GM23338 (cell line): ENCODE measurements at regions not wholly inside any gene's neighbourhood (a gene's known extent, or its start where the extent isn't known, plus 50 kb on each side); places are given as distances from the start of the nearest gene placed in this dataset.

ENCODE experiments used
- ATAC-seq: fragments of 200-7000 bp; cut with Tn5 transposase; 3 replicates; pipeline ENCODE4 v1.9.1; 2020
- DNase-seq: peaks from one replicate; pipeline ENCODE4 v3.0.0-alpha.2; 2015; ENCODE audit warnings: low spot score
- H2AFZ ChIP-seq: fragments of 200-600 bp; sonication (generic); 2 replicates; pipeline ENCODE4 v1.8.0; 2016; ENCODE audit warnings: antibody characterized with exemption, mild to moderate bottlenecking, moderate library complexity
- H3F3A ChIP-seq: fragments of 200-600 bp; sonication (generic); replicated peaks from 2 replicates; pipeline ENCODE4 v1.8.0; 2017; ENCODE audit warnings: antibody characterized with exemption, mixed run types, low read depth
- H3K27ac ChIP-seq: fragments of 200-600 bp; sonication (generic); 2 replicates; pipeline ENCODE4 v1.6.1; 2016; ENCODE audit warnings: low read depth
- H3K27me3 ChIP-seq: fragments of 200-600 bp; sonication (generic); 2 replicates; pipeline ENCODE4 v1.8.0; 2016; ENCODE audit warnings: mild to moderate bottlenecking, mixed run types, moderate library complexity; ENCODE audit not compliant: insufficient read depth
- H3K36me3 ChIP-seq: fragments of 200-600 bp; sonication (generic); 2 replicates; pipeline ENCODE4 v1.8.0; 2016; ENCODE audit warnings: mild to moderate bottlenecking; ENCODE audit not compliant: insufficient read depth
- H3K4me1 ChIP-seq: fragments of 200-600 bp; sonication (generic); 2 replicates; pipeline ENCODE4 v1.8.0; 2016; ENCODE audit warnings: mild to moderate bottlenecking, moderate library complexity; ENCODE audit not compliant: insufficient read depth
- H3K4me2 ChIP-seq: fragments of 200-600 bp; sonication (generic); 2 replicates; pipeline ENCODE4 v1.7.1; 2017; ENCODE audit warnings: mixed run types
- H3K4me3 ChIP-seq: fragments of 200-600 bp; sonication (generic); 2 replicates; pipeline ENCODE4 v1.6.1; 2016; ENCODE audit warnings: mixed run types
- H3K79me2 ChIP-seq: fragments of 200-600 bp; sonication (generic); replicated peaks from 2 replicates; pipeline ENCODE4 v1.8.0; 2017; ENCODE audit warnings: mild to moderate bottlenecking; ENCODE audit not compliant: insufficient read depth
- H3K9me2 ChIP-seq: fragments of 200-600 bp; sonication (generic); 2 replicates; pipeline ENCODE4 v1.8.0; 2017; ENCODE audit not compliant: insufficient read depth
- H4K20me1 ChIP-seq: fragments of 200-600 bp; sonication (generic); replicated peaks from 2 replicates; pipeline ENCODE4 v1.8.0; 2017; ENCODE audit warnings: mild to moderate bottlenecking; ENCODE audit not compliant: insufficient read depth
- H3K27ac Mint-ChIP-seq: 2 replicates; pipeline ENCODE4 v1.8.0; 2020; ENCODE audit warnings: inconsistent platforms, mild to moderate bottlenecking, moderate library complexity, mixed read lengths
- H3K27me3 Mint-ChIP-seq: 3 replicates; pipeline ENCODE4 v1.8.0; 2022; ENCODE audit warnings: low read depth, mild to moderate bottlenecking, moderate library complexity, mixed read lengths, inconsistent platforms; ENCODE audit not compliant: insufficient read depth, poor library complexity
- H3K36me3 Mint-ChIP-seq: 3 replicates; pipeline ENCODE4 v1.8.0; 2021; ENCODE audit warnings: low read depth, mild to moderate bottlenecking, inconsistent platforms, moderate library complexity, mixed read lengths
- H3K4me1 Mint-ChIP-seq: 3 replicates; pipeline ENCODE4 v1.8.0; 2020; ENCODE audit warnings: mild to moderate bottlenecking, inconsistent platforms, mixed read lengths
- H3K4me3 Mint-ChIP-seq: 3 replicates; pipeline ENCODE4 v1.8.0; 2021; ENCODE audit warnings: moderate library complexity, mild to moderate bottlenecking, inconsistent platforms, mixed read lengths
- H3K9me3 Mint-ChIP-seq: 3 replicates; pipeline ENCODE4 v1.8.0; 2020; ENCODE audit warnings: moderate library complexity, mild to moderate bottlenecking, inconsistent platforms, mixed read lengths
- CREB1 ChIP-seq: fragments of 250-450 bp; sonication (Bioruptor Pico); IDR thresholded peaks from 2 replicates; pipeline ENCODE4 v1.5.0; 2020; ENCODE audit warnings: low read depth, mild to moderate bottlenecking, moderate library complexity
- ETS1 ChIP-seq: IDR thresholded peaks from 2 replicates; pipeline ENCODE4 v1.6.1; 2016; ENCODE audit warnings: antibody characterized with exemption
- EZH2 ChIP-seq: fragments of 200-600 bp; sonication (generic); IDR thresholded peaks from one replicate; pipeline ENCODE4 v1.8.0; 2017; ENCODE audit warnings: antibody characterized with exemption, mild to moderate bottlenecking, low read depth; ENCODE audit not compliant: unreplicated experiment
- REST ChIP-seq: IDR thresholded peaks from one replicate; pipeline ENCODE4 v1.6.1; 2018; ENCODE audit warnings: antibody characterized with exemption; ENCODE audit not compliant: unreplicated experiment
- STAT1 ChIP-seq: IDR thresholded peaks from one replicate; pipeline ENCODE4 v1.6.1; 2016; ENCODE audit warnings: antibody characterized with exemption; ENCODE audit not compliant: unreplicated experiment
- ZNF462 ChIP-seq: fragments of 250-450 bp; sonication (Bioruptor Pico); IDR thresholded peaks from 2 replicates; pipeline ENCODE4 v1.5.0; 2020; ENCODE audit warnings: mild to moderate bottlenecking, moderate library complexity

- TF ChIP-seq ZNF462 (CRISPR knock-in tag) = no peak
Measured at GRCh38 chr4:184961660-184962059, 56.6 kb upstream of the HELT start (continued).

- no peaks in the 10 kb centered on the region for H3K27me3 ChIP-seq
- DNase-seq (no peak), ATAC-seq (no peak)
- H3K36me3 Mint-ChIP-seq = peaks cover 22% of the 10 kb centered on the region
- H3K4me1 ChIP-seq = no peaks in the 10 kb centered on the region
- H4K20me1 ChIP-seq = no peaks in the 10 kb centered on the region
- no peaks in the 10 kb centered on the region for H3K9me2 ChIP-seq
- H3K4me3 ChIP-seq = no peak overlapping the region
- no peaks in the 10 kb centered on the region for H3K79me2 ChIP-seq
- H3K4me3 Mint-ChIP-seq = no peak overlapping the region
- H2AFZ ChIP-seq = no peak overlapping the region
- H3K27ac ChIP-seq = no peak overlapping the region
- peaks cover 6% of the 10 kb centered on the region; the same call in 2 of the 3 replicates for H3K4me1 Mint-ChIP-seq
- H3F3A ChIP-seq = no peaks in the 10 kb centered on the region
- peaks cover 19% of the 10 kb centered on the region for H3K27me3 Mint-ChIP-seq
- H3K36me3 ChIP-seq = no peaks in the 10 kb centered on the region
- no peak overlapping the region for H3K27ac Mint-ChIP-seq
- H3K9me3 Mint-ChIP-seq = peaks cover 27% of the 10 kb centered on the region
- H3K4me2 ChIP-seq = no peak overlapping the region
- no peak for TF ChIP-seq CREB1 (CRISPR knock-in tag)
- TF ChIP-seq REST = no peak
- no peak for TF ChIP-seq EZH2
- no peak for TF ChIP-seq STAT1
- TF ChIP-seq ETS1 = no peak
Measured at GRCh38 chr4:184962125-184962638, 56.1 kb upstream of the HELT start.
